ENCODE measurements at regions not wholly inside any gene's neighbourhood (a gene's known extent, or its start where the extent isn't known, plus 50 kb on each side); places are given as distances from the start of the nearest gene placed in this dataset.

DNA sequence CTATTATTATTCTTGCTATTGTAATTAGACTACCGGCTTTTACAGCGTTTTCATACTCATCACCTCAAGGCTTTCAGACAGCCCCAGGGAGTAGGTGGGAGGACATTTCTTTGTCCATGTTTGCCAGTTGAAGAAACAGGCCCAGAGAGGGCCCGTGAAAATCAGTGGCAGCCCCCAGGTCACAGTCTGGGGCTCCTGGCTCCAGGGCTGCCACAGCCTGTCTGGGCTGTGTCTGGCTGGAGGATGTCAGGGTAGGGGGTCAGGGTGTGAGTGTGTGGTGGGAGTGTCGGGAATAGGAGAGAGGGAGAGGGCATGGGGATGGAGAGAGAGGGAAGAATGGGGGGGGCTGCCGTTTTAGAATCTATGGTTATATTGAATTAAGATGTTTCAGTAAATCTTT is 118.2 kb upstream of the TLE3 start:
- no peaks in the 10 kb centered on the region for H3K36me3 Mint-ChIP-seq (ENCODE audit: low read depth)
- DNase-seq (ENCODE audit: low spot score), result no peak
- peaks cover 12% of the 10 kb centered on the region for H3K27me3 Mint-ChIP-seq (ENCODE audit: low read depth)
- H3K4me3 Mint-ChIP-seq, result no peak overlapping the region
- no peaks in the 10 kb centered on the region for H3K9me3 Mint-ChIP-seq
- H3K27ac Mint-ChIP-seq, result no peak overlapping the region
- no peaks in the 10 kb centered on the region for H3K4me1 Mint-ChIP-seq (ENCODE audit: low read depth)

GRCh38 chr15:70214941-70215635 is 117.4 kb upstream of the TLE3 start:
- peaks cover 16% of the 10 kb centered on the region for H3K27me3 Mint-ChIP-seq (ENCODE audit: low read depth)
- H3K9me3 Mint-ChIP-seq, result no peaks in the 10 kb centered on the region
- H3K36me3 Mint-ChIP-seq (ENCODE audit: low read depth), result no peaks in the 10 kb centered on the region
- H3K4me3 Mint-ChIP-seq, result no peak overlapping the region
- no peak for DNase-seq (ENCODE audit: low spot score)
- H3K27ac Mint-ChIP-seq, result no peak overlapping the region
- H3K4me1 Mint-ChIP-seq (ENCODE audit: low read depth), result no peaks in the 10 kb centered on the region

DNA sequence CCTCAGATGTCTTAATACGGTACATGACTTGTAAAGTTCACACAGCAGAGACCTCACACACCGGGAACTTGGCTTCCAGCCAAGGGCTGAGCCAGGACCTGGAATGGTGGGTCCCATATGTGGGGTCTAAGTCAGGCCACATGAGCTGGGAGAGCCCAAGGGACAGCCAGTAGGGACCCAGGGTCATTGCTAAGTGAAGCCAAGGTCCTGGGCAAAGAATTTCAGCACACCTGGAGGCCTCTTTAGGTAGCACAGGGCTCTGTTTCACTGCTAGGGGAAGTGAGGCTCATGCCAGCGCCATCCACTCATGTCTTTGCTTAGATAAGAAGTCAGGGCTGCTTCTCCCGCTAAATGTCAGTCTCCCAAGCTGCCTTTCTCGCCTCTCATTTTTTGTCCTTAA is 116.6 kb upstream of the TLE3 start:
- no peak for DNase-seq (ENCODE audit: low spot score)
- H3K27ac Mint-ChIP-seq, result no peak overlapping the region
- H3K4me1 Mint-ChIP-seq (ENCODE audit: low read depth), result no peaks in the 10 kb centered on the region
- no peaks in the 10 kb centered on the region for H3K9me3 Mint-ChIP-seq
- H3K36me3 Mint-ChIP-seq (ENCODE audit: low read depth), result no peaks in the 10 kb centered on the region
- no peak overlapping the region for H3K4me3 Mint-ChIP-seq
- peaks cover 18% of the 10 kb centered on the region for H3K27me3 Mint-ChIP-seq (ENCODE audit: low read depth)

DNA sequence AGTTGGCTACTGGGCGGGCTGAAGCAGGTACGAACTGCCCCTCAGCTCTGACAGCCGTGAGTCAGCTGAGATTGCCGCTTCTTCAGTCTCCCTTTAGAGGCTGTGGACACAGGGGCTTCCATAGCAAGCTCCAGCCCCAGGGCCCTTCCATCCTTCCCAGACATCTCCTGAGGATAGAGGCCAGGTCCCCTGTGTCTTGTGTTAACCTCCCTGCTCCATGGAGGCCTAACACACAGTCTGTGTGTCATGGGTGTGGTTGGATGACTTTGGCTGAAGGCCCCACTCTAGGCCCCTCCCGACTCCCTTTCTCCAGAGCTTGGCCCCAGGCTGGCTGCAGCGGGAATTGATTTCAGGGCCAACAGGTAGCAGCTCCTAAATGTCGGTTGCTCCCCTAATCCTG is 116.1 kb upstream of the TLE3 start:
- Mint-ChIP-seq H3K27ac (no peak overlapping the region), H3K27me3 (ENCODE audit: low read depth) (peaks cover 15% of the 10 kb centered on the region), H3K4me3 (no peak overlapping the region), H3K9me3 (no peaks in the 10 kb centered on the region), H3K36me3 (ENCODE audit: low read depth) (no peaks in the 10 kb centered on the region), H3K4me1 (ENCODE audit: low read depth) (no peaks in the 10 kb centered on the region)
- no peak for DNase-seq (ENCODE audit: low spot score)

- DNase-seq (ENCODE audit: low spot score), result no peak
- H3K27ac Mint-ChIP-seq, result no peak overlapping the region
- no peaks in the 10 kb centered on the region for H3K9me3 Mint-ChIP-seq
- H3K4me1 Mint-ChIP-seq (ENCODE audit: low read depth), result no peaks in the 10 kb centered on the region
- no peaks in the 10 kb centered on the region for H3K36me3 Mint-ChIP-seq (ENCODE audit: low read depth)
- H3K27me3 Mint-ChIP-seq (ENCODE audit: low read depth), result peaks cover 8% of the 10 kb centered on the region
- no peak overlapping the region for H3K4me3 Mint-ChIP-seq
Measured at GRCh38 chr15:70212963-70213315, 115.2 kb upstream of the TLE3 start.

DNA sequence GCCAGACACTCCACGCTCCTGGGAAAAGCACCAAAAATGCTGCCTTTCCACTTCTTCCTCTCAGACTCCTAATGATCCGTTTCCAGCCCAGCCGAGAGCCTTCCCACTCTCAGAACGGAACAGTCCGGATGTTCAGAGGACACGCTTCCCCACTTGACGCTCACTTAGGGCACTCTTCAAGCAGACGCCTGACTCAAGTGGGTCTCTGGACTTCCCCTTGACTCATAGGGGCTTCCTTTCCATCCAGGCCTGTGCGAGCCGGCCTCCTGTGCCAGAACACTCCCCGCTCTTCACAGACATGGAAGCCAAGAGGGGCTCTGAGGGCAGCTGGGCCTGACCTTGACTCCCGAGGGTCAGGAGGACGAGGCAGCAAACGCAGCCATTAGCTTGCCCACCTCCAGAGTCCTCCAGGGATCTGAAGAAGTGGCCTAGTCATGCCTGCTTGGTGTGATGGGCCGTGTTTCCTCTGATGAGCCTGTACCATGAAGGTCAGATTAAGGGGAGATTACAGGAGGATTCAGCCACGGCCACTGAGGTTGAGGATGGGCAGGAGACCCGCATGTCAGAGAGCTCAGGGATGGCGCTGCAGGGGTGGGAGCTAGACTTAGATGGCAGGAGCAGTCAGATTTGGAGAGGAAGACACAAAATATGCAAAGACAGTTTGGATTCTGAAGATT is 114.7 kb upstream of the TLE3 start:
- no peaks in the 10 kb centered on the region for H3K9me3 Mint-ChIP-seq
- no peaks in the 10 kb centered on the region for H3K36me3 Mint-ChIP-seq (ENCODE audit: low read depth)
- H3K27me3 Mint-ChIP-seq (ENCODE audit: low read depth), result peaks cover 6% of the 10 kb centered on the region
- H3K27ac Mint-ChIP-seq, result no peak overlapping the region
- DNase-seq (ENCODE audit: low spot score), result no peak
- no peak overlapping the region for H3K4me3 Mint-ChIP-seq
- H3K4me1 Mint-ChIP-seq (ENCODE audit: low read depth), result no peaks in the 10 kb centered on the region

- no peak for DNase-seq (ENCODE audit: low spot score)
- Mint-ChIP-seq H3K27ac (no peak overlapping the region), H3K27me3 (ENCODE audit: low read depth) (peaks cover 15% of the 10 kb centered on the region), H3K9me3 (no peaks in the 10 kb centered on the region), H3K4me3 (no peak overlapping the region), H3K36me3 (ENCODE audit: low read depth) (no peaks in the 10 kb centered on the region), H3K4me1 (ENCODE audit: low read depth) (no peaks in the 10 kb centered on the region)
Measured at GRCh38 chr15:70210528-70210927, 112.8 kb upstream of the TLE3 start.

DNA sequence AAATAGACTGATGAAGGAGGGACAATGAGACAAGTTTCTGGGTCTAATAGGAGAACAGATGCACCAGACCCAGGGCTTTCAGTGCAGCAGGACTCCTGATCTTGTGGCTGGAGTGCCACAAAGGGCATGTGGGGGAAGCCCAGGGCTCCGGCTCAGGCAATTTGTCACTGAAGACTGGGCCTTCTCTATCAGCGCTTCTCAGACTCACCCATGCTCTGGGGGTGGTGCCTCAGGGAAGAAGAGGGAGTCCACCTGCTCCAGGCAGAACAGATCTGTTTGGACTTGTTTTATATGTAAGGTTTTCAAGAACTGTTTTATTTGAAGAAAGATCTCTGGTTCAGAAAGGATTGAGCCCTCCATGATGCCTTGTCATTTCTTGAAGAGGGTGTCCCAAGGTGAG is 112.4 kb upstream of the TLE3 start:
- Mint-ChIP-seq H3K9me3 (no peaks in the 10 kb centered on the region), H3K4me3 (no peak overlapping the region), H3K27ac (no peak overlapping the region), H3K4me1 (ENCODE audit: low read depth) (no peaks in the 10 kb centered on the region), H3K27me3 (ENCODE audit: low read depth) (peaks cover 15% of the 10 kb centered on the region), H3K36me3 (ENCODE audit: low read depth) (no peaks in the 10 kb centered on the region)
- no peak for DNase-seq (ENCODE audit: low spot score)

GRCh38 chr15:70209499-70209898 is 111.8 kb upstream of the TLE3 start:
- no peaks in the 10 kb centered on the region for H3K4me1 Mint-ChIP-seq (ENCODE audit: low read depth)
- no peaks in the 10 kb centered on the region for H3K9me3 Mint-ChIP-seq
- peaks cover 19% of the 10 kb centered on the region for H3K27me3 Mint-ChIP-seq (ENCODE audit: low read depth)
- DNase-seq (ENCODE audit: low spot score), result no peak
- no peaks in the 10 kb centered on the region for H3K36me3 Mint-ChIP-seq (ENCODE audit: low read depth)
- no peak overlapping the region for H3K4me3 Mint-ChIP-seq
- no peak overlapping the region for H3K27ac Mint-ChIP-seq

- H3K4me1 Mint-ChIP-seq (ENCODE audit: low read depth), result no peaks in the 10 kb centered on the region
- H3K27me3 Mint-ChIP-seq (ENCODE audit: low read depth), result peaks cover 21% of the 10 kb centered on the region
- H3K27ac Mint-ChIP-seq, result no peak overlapping the region
- no peak overlapping the region for H3K4me3 Mint-ChIP-seq
- no peaks in the 10 kb centered on the region for H3K9me3 Mint-ChIP-seq
- no peaks in the 10 kb centered on the region for H3K36me3 Mint-ChIP-seq (ENCODE audit: low read depth)
- no peak for DNase-seq (ENCODE audit: low spot score)
Measured at GRCh38 chr15:70208332-70208731, 110.6 kb upstream of the TLE3 start.

DNA sequence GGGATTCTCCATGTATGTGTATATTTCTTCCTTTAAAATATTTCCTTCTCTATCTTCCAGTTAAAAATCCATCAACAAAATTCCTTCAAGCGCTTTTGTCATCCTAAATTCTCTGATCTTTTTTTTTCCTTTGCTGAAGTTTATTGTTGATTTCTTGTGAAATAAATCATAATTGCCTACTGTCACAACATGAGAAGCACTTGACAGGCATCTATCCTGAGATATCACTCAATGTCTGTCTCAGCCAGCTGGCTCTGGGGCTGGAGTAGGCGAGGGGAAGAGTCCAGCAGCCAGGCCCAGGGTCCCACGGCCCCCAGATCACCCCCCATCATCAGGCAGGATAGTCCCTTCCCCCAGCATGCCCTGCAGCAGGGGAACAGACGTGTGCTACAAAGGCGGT is 109.0 kb upstream of the TLE3 start:
- Mint-ChIP-seq H3K4me3 (no peak overlapping the region), H3K27ac (no peak overlapping the region), H3K9me3 (no peaks in the 10 kb centered on the region), H3K27me3 (ENCODE audit: low read depth) (peaks cover 21% of the 10 kb centered on the region), H3K4me1 (ENCODE audit: low read depth) (no peaks in the 10 kb centered on the region), H3K36me3 (ENCODE audit: low read depth) (no peaks in the 10 kb centered on the region)
- no peak for DNase-seq (ENCODE audit: low spot score)

DNA sequence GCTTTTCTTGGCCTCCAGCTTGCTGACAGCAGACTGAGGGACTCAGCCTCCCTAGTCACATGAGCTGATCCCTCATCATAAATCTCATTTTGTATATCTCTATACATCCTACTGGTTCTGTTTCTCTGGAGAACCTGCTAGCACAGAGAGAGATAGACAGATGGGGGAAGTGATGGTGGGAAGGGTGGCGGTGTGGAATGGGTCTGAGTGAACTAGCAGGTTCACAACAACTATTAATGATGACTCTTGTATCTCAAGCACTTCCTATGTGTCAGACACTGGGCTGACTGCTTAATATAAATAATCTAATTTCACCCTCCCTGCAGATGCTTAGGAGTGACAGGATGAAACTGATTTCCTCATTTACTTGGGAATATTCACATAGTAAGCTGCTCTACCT is 106.9 kb upstream of the TLE3 start:
- DNase-seq (ENCODE audit: low spot score), result no peak
- no peaks in the 10 kb centered on the region for H3K4me1 Mint-ChIP-seq (ENCODE audit: low read depth)
- H3K9me3 Mint-ChIP-seq, result no peaks in the 10 kb centered on the region
- no peak overlapping the region for H3K27ac Mint-ChIP-seq
- no peak overlapping the region for H3K4me3 Mint-ChIP-seq
- H3K27me3 Mint-ChIP-seq (ENCODE audit: low read depth), result peaks cover 15% of the 10 kb centered on the region
- H3K36me3 Mint-ChIP-seq (ENCODE audit: low read depth), result no peaks in the 10 kb centered on the region

DNA sequence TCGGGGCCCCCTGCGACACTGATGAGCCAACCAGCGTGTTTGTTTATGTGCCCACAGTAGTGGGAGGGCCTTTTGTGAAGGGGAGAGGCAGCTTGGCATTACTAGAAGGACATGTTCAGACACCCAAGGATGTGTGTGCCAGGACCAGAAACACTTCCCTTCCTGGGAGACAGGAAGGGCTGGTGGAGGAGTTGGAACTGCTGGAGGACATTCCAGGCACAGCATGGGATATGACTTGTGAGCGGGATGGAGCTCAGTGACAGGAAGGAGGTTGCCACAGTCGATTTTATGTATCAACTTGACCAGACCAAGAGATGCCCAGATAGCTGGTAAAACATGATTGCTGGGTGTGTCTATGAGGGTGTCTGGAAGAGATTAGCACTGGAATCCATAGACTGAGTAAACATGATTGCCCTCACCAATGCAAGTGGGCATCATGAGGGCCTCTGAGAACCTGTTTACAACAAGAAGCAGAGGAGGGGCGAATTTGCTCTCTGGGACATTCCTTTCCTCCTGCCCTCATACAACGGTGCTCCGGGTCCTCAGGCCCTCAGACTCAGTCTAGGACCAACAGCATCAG is 106.4 kb upstream of the TLE3 start:
- no peak for DNase-seq (ENCODE audit: low spot score)
- Mint-ChIP-seq H3K4me3 (no peak overlapping the region), H3K27ac (no peak overlapping the region), H3K27me3 (ENCODE audit: low read depth) (peaks cover 15% of the 10 kb centered on the region), H3K4me1 (ENCODE audit: low read depth) (no peaks in the 10 kb centered on the region), H3K9me3 (no peaks in the 10 kb centered on the region), H3K36me3 (ENCODE audit: low read depth) (no peaks in the 10 kb centered on the region)

DNA sequence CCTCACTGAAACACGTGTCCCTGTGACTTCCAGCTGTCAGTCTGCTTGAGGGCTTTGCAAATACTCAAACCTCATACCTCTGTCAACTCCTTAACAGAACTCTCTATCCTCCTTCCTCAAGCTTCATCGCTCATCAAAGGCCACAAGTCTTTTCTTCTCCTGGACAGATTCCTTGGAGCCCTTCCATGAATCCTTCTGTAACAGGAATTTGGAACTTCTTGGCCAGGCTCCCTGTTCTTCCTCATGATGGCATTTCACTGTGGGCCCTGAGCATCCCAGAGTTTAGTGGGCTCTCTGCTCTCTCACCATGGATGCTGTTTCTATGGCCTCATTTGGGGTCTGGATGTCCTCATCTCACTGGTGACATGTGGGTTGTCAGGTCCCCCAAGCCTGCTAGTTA is 105.0 kb upstream of the TLE3 start:
- no peak for DNase-seq (ENCODE audit: low spot score)
- H3K27me3 Mint-ChIP-seq (ENCODE audit: low read depth), result peaks cover 18% of the 10 kb centered on the region
- H3K27ac Mint-ChIP-seq, result no peak overlapping the region

DNA sequence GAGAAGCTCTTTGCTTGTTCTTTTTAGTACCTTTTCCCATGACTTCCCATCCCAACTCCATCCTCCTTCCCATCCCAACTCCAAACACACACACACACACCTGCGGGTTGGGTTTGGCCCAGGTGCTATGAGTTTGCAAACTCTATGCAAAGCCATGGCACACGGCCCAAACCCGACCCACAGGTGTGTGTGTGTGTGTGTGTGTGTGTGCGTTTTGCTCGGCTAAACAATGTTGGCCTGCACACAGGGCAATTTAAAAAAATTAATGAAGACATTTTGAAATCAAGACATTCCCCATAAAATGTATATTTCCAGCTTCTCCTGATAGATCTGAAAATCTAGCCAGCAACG is 103.7 kb upstream of the TLE3 start:
- Mint-ChIP-seq H3K27ac (no peak overlapping the region), H3K4me3 (no peak overlapping the region)

More for the DNA sequence above, 105.0 kb upstream of the TLE3 start:
- no peaks in the 10 kb centered on the region for H3K36me3 Mint-ChIP-seq (ENCODE audit: low read depth)
- no peaks in the 10 kb centered on the region for H3K9me3 Mint-ChIP-seq
- no peaks in the 10 kb centered on the region for H3K4me1 Mint-ChIP-seq (ENCODE audit: low read depth)
- no peak overlapping the region for H3K4me3 Mint-ChIP-seq

More for the DNA sequence above, 103.7 kb upstream of the TLE3 start:
- Mint-ChIP-seq H3K36me3 (ENCODE audit: low read depth) (no peaks in the 10 kb centered on the region), H3K27me3 (ENCODE audit: low read depth) (peaks cover 12% of the 10 kb centered on the region), H3K9me3 (no peaks in the 10 kb centered on the region), H3K4me1 (ENCODE audit: low read depth) (no peaks in the 10 kb centered on the region)
- no peak for DNase-seq (ENCODE audit: low spot score)
